ENCODE measurements at regions not wholly inside any gene's neighbourhood (a gene's known extent, or its start where the extent isn't known, plus 50 kb on each side); places are given as distances from the start of the nearest gene placed in this dataset.
A peak's percentile ranks its signal among the peaks of the same experiment; 100 is the strongest.

- Histone ChIP-seq H3K9ac (ENCODE audit: low read depth, low read length) (no peak overlapping the region), H3K9me3 (ENCODE audit: insufficient read depth, low read depth, low read length) (no peaks in the 10 kb centered on the region), H3K27me3 (ENCODE audit: insufficient read depth, low read length) (no peaks in the 10 kb centered on the region), H3K4me1 (ENCODE audit: insufficient read depth, low read length) (no peaks in the 10 kb centered on the region), H3K27ac (ENCODE audit: low read depth, low read length) (no peak overlapping the region), H3K4me3 (ENCODE audit: low read length) (no peak overlapping the region), H3K36me3 (ENCODE audit: insufficient read depth, low read length) (no peaks in the 10 kb centered on the region)
- 83% methylated on average over 3 of the region's 4 CpGs for WGBS
These were observed 91.3 kb upstream of the PRKG1 start for GRCh38 chr10:50982989-50983388.

DNA sequence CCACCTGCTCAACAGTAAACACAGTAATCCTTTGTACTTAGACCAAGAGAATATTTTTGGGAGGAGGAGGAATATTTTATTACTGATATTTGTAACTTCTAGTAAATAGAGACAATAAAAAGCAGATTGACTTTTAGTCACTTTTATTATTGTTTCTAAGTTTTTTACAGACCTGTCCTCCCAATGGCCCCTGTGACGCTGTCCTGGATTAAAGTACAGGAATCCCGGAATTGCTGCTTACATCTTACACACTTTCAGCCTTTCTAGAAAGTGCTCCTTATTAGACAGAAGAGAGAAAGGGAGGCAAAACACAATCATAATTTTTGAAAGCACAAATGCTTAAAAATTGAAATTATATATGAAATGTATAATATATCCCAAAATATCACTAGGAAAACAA, 86.4 kb upstream of the PRKG1 start:
- H3K4me1 ChIP-seq (ENCODE audit: insufficient read depth, low read length): no peaks in the 10 kb centered on the region
- no peaks in the 10 kb centered on the region for H3K9me3 ChIP-seq (ENCODE audit: insufficient read depth, low read depth, low read length)
- no peak overlapping the region for H3K9ac ChIP-seq (ENCODE audit: low read depth, low read length)
- H3K36me3 ChIP-seq (ENCODE audit: insufficient read depth, low read length): no peaks in the 10 kb centered on the region
- H3K27ac ChIP-seq (ENCODE audit: low read depth, low read length): no peak overlapping the region
- WGBS: 100% methylated on average over 1 of the region's 2 CpGs
- peaks cover 42% of the 10 kb centered on the region for H3K27me3 ChIP-seq (ENCODE audit: insufficient read depth, low read length)
- H3K4me3 ChIP-seq (ENCODE audit: low read length): no peak overlapping the region

GRCh38 chr10:50988792-50989191, 85.5 kb upstream of the PRKG1 start:
- peaks cover 51% of the 10 kb centered on the region for H3K27me3 ChIP-seq (ENCODE audit: insufficient read depth, low read length)
- H3K27ac ChIP-seq (ENCODE audit: low read depth, low read length): no peak overlapping the region
- no peaks in the 10 kb centered on the region; the same call in none of the 2 replicates for H3K4me1 ChIP-seq (ENCODE audit: insufficient read depth, low read length)
- WGBS: 81% methylated on average over 3 of the region's 4 CpGs
- H3K36me3 ChIP-seq (ENCODE audit: insufficient read depth, low read length): no peaks in the 10 kb centered on the region
- no peak overlapping the region for H3K4me3 ChIP-seq (ENCODE audit: low read length)
- H3K9ac ChIP-seq (ENCODE audit: low read depth, low read length): no peak overlapping the region
- H3K9me3 ChIP-seq (ENCODE audit: insufficient read depth, low read depth, low read length): no peaks in the 10 kb centered on the region

GRCh38 chr10:50990568-50991455, 83.5 kb upstream of the PRKG1 start:
- H3K9ac ChIP-seq (ENCODE audit: low read depth, low read length): no peak overlapping the region
- no peaks in the 10 kb centered on the region for H3K9me3 ChIP-seq (ENCODE audit: insufficient read depth, low read depth, low read length)
- peaks cover 53% of the 10 kb centered on the region for H3K27me3 ChIP-seq (ENCODE audit: insufficient read depth, low read length)
- peak overlapping the region; percentile 72 for H3K4me3 ChIP-seq (ENCODE audit: low read length)
- no peak overlapping the region for H3K27ac ChIP-seq (ENCODE audit: low read depth, low read length)
- WGBS: 6% methylated on average over 48 of the region's 49 CpGs
- no peaks in the 10 kb centered on the region; the same call in none of the 2 replicates for H3K4me1 ChIP-seq (ENCODE audit: insufficient read depth, low read length)
- no peaks in the 10 kb centered on the region for H3K36me3 ChIP-seq (ENCODE audit: insufficient read depth, low read length)

GRCh38 chr10:50991456-50992355, 82.6 kb upstream of the PRKG1 start:
- Histone ChIP-seq H3K4me3 (ENCODE audit: low read length) (peak overlapping the region; percentile 72), H3K36me3 (ENCODE audit: insufficient read depth, low read length) (no peaks in the 10 kb centered on the region), H3K27ac (ENCODE audit: low read depth, low read length) (no peak overlapping the region), H3K9me3 (ENCODE audit: insufficient read depth, low read depth, low read length) (no peaks in the 10 kb centered on the region), H3K4me1 (ENCODE audit: insufficient read depth, low read length) (no peaks in the 10 kb centered on the region; the same call in none of the 2 replicates), H3K27me3 (ENCODE audit: insufficient read depth, low read length) (peaks cover 53% of the 10 kb centered on the region), H3K9ac (ENCODE audit: low read depth, low read length) (no peak overlapping the region; the same call in 1 of the 2 replicates)
- under 1% methylated on average over 72 of the region's 72 CpGs for WGBS

- Histone ChIP-seq H3K27ac (ENCODE audit: low read depth, low read length) (no peak overlapping the region), H3K9ac (ENCODE audit: low read depth, low read length) (no peak overlapping the region; the same call in 1 of the 2 replicates), H3K9me3 (ENCODE audit: insufficient read depth, low read depth, low read length) (no peaks in the 10 kb centered on the region), H3K4me1 (ENCODE audit: insufficient read depth, low read length) (no peaks in the 10 kb centered on the region; the same call in none of the 2 replicates), H3K27me3 (ENCODE audit: insufficient read depth, low read length) (peaks cover 53% of the 10 kb centered on the region), H3K36me3 (ENCODE audit: insufficient read depth, low read length) (no peaks in the 10 kb centered on the region), H3K4me3 (ENCODE audit: low read length) (peak overlapping the region; percentile 72)
- WGBS: 27% methylated on average over 12 of the region's 14 CpGs
These were observed 81.9 kb upstream of the PRKG1 start for GRCh38 chr10:50992356-50992901.

DNA sequence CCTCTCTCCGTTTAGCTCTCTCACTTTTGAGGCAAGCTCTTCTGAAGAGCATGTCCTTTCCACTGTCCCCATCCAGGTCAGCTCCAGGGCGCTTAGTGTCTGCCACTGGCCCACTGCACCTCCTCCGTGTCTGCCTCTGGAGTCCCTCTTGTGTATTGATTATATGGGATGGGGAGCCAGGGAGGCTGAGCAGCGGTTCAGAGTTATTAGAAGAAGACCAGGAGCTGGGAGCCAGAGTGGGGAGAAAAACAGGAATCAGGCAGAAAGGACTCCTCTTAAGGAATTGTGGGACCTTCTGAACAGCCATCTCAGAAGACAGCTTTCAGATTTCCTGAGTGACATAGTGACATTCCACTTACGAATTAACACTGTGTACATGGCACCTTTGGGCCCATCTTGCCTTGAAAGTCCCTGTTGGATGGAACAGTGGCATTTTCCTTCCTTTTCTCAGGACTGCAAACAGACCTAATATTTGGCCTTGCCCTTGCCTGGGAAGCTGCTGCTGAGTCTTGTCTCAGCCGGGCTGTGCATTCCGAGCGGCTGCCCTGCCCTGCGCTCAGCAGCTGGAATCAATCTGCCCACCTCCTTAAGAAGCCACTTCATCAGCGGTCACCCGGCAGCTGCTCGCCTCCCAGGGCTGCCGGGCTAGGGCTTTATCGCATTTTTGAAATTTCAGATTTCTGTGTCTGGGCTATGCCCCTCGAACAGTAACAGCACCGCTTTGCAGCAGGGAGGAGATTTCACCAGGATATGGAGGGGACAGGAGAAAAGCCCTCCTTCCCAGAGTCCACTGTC, 81.1 kb upstream of the PRKG1 start:
- Histone ChIP-seq H3K27ac (ENCODE audit: low read depth, low read length) (no peak overlapping the region), H3K27me3 (ENCODE audit: insufficient read depth, low read length) (peaks cover 53% of the 10 kb centered on the region), H3K9ac (ENCODE audit: low read depth, low read length) (no peak overlapping the region), H3K9me3 (ENCODE audit: insufficient read depth, low read depth, low read length) (no peaks in the 10 kb centered on the region), H3K36me3 (ENCODE audit: insufficient read depth, low read length) (no peaks in the 10 kb centered on the region), H3K4me1 (ENCODE audit: insufficient read depth, low read length) (no peaks in the 10 kb centered on the region; the same call in none of the 2 replicates), H3K4me3 (ENCODE audit: low read length) (peak overlapping the region; percentile 72; the same call in 1 of the 2 replicates)
- WGBS: 82% methylated on average over 16 of the region's 16 CpGs

DNA sequence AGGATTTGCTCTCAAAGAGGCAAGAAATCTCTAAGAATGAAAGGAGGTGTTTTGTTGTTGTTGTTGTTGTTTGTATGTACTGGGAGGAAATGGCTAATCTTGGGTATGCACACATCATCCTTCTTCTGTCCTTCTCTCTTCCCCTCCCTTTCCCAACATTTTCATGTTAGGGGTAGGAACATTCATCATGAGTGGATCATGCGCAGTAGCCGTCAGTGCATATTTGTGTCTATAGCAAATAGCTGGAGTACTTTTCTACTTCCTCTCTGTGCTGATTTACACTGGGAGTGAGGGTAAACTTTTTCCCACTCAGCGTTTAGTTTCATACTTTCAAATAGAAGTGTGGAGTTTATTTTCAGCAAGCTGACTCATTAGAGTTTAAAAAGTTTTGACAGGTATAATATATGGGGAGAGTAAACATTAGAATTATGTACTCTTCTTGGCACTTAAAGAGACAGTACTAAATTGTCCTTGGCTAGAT, 80.5 kb upstream of the PRKG1 start:
- peaks cover 52% of the 10 kb centered on the region for H3K27me3 ChIP-seq (ENCODE audit: insufficient read depth, low read length)
- no peak overlapping the region for H3K9ac ChIP-seq (ENCODE audit: low read depth, low read length)
- no peaks in the 10 kb centered on the region for H3K9me3 ChIP-seq (ENCODE audit: insufficient read depth, low read depth, low read length)
- H3K27ac ChIP-seq (ENCODE audit: low read depth, low read length): no peak overlapping the region
- no peaks in the 10 kb centered on the region for H3K36me3 ChIP-seq (ENCODE audit: insufficient read depth, low read length)
- 0 out of 2 replicates have a peak overlapping the region, but pooled peaks have one; percentile 72 for H3K4me3 ChIP-seq (ENCODE audit: low read length)
- WGBS: 91% methylated on average over 3 of the region's 3 CpGs
- H3K4me1 ChIP-seq (ENCODE audit: insufficient read depth, low read length): no peaks in the 10 kb centered on the region; the same call in none of the 2 replicates

DNA sequence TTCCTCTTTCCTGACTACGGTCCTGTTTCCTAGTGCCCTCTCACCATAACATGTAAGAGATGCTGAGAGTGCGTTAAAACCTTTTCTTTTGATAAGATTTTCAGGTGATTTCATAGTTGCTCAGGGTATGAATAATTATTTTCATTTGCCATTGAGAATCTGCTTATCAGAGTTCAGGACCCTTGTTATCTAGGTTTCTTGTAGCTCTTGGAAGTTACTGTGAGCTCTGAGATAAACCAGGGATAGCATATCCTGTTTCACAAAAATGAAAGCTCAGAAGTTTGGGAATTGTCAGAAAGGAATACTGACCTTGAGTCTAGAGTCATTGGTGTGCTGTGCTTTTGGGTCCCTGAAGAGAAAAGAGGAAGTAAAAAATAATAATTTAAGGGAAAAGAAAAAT, 76.8 kb upstream of the PRKG1 start:
- Histone ChIP-seq H3K36me3 (ENCODE audit: insufficient read depth, low read length) (no peaks in the 10 kb centered on the region), H3K4me1 (ENCODE audit: insufficient read depth, low read length) (no peaks in the 10 kb centered on the region; the same call in none of the 2 replicates)

DNA sequence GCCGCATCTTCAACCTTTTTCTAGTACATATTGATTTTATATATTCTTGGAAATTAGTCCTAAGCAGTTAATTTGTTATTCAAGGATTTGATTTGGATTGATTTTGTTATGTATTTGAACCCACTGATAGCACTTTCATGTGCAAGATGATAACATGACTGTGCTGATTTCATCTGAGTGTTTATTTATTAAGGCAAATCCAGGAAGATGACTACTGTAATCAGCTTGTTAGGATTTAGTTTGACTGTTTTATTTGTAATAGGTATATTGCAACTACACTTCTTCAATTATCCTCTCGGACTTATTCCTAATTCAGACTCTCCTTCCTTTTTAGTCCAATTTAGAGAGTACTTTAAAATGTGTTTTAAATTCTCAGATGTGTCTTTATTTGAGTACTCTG, 75.1 kb upstream of the PRKG1 start:
- no CpG with 5 or more reads among the region's 2 CpGs for WGBS
- Histone ChIP-seq H3K9me3 (ENCODE audit: insufficient read depth, low read depth, low read length) (no peaks in the 10 kb centered on the region), H3K27me3 (ENCODE audit: insufficient read depth, low read length) (no peaks in the 10 kb centered on the region), H3K36me3 (ENCODE audit: insufficient read depth, low read length) (no peaks in the 10 kb centered on the region), H3K9ac (ENCODE audit: low read depth, low read length) (no peak overlapping the region), H3K27ac (ENCODE audit: low read depth, low read length) (no peak overlapping the region), H3K4me1 (ENCODE audit: insufficient read depth, low read length) (no peaks in the 10 kb centered on the region), H3K4me3 (ENCODE audit: low read length) (no peak overlapping the region)

More for the DNA sequence above, 76.8 kb upstream of the PRKG1 start:
- 91% methylated on average over 2 of the region's 2 CpGs for WGBS
- Histone ChIP-seq H3K27ac (ENCODE audit: low read depth, low read length) (no peak overlapping the region), H3K27me3 (ENCODE audit: insufficient read depth, low read length) (peaks cover 15% of the 10 kb centered on the region), H3K9ac (ENCODE audit: low read depth, low read length) (no peak overlapping the region), H3K9me3 (ENCODE audit: insufficient read depth, low read depth, low read length) (no peaks in the 10 kb centered on the region), H3K4me3 (ENCODE audit: low read length) (no peak overlapping the region)
